BLaER1 treated with 17β-estradiol and CSF1 and Interleukin-3, amounts not matched to agents 10 nM and 100 nM (cell line): ENCODE measurements at regions not wholly inside any gene's neighbourhood (a gene's known extent, or its start where the extent isn't known, plus 50 kb on each side); places are given as distances from the start of the nearest gene placed in this dataset.

Experiments used
- H3K27ac ChIP-seq, 11 experiments: shearing (Covaris generic); formaldehyde crosslinking; 2 replicates each; pipeline ENCODE4 v1.8.1; 2022
- H3K27me3 ChIP-seq, 11 experiments: shearing (Covaris generic); formaldehyde crosslinking; 2 replicates each; pipeline ENCODE4 v1.8.1; 2022
- H3K36me3 ChIP-seq, 11 experiments: shearing (Covaris generic); formaldehyde crosslinking; 2 replicates each; pipeline ENCODE4 v1.8.1; 2022
- H3K4me1 ChIP-seq, 10 experiments: shearing (Covaris generic); formaldehyde crosslinking; 2 replicates each; pipeline ENCODE4 v1.8.1; 2022
- H3K4me2 ChIP-seq, 11 experiments: shearing (Covaris generic); formaldehyde crosslinking; 2 replicates each; pipeline ENCODE4 v1.8.1; 2022
- H3K4me3 ChIP-seq, 10 experiments: shearing (Covaris generic); formaldehyde crosslinking; 2 replicates each; pipeline ENCODE4 v1.8.1; 2022
- H3K9ac ChIP-seq, 11 experiments: shearing (Covaris generic); formaldehyde crosslinking; 2 replicates each; pipeline ENCODE4 v1.8.1; 2022
- H3K9me3 ChIP-seq, 11 experiments: shearing (Covaris generic); formaldehyde crosslinking; replicated peaks in 1 of 11; 2 replicates each; pipeline ENCODE4 v1.8.1; 2022
- H4K20me1 ChIP-seq, 11 experiments: shearing (Covaris generic); formaldehyde crosslinking; 2 replicates each; pipeline ENCODE4 v1.8.1; 2022
- Cebpa-rat ChIP-seq, 11 experiments: shearing (Covaris generic); IDR thresholded peaks; 2 replicates each; pipeline ENCODE4 v1.8.1; 2022

GRCh38 chr10:6917125-6917524 lies 337.0 kb upstream of the PRKCQ start:
- no peak for TF ChIP-seq Cebpa-rat (IDR thresholded peaks at IDR 0.05)
- H3K4me2 ChIP-seq, result peak overlapping the region; percentile 14 to 67 (median 30); a peak in 17 of 22 replicates
- peaks cover 25 to 59% (median 46%) of the 10 kb centered on the region in 10 experiments for H3K4me1 ChIP-seq

GRCh38 chr10:6916601-6917000 lies 336.5 kb upstream of the PRKCQ start:
- no peak overlapping the region for H3K9ac ChIP-seq
- H3K27me3 ChIP-seq, result no peaks in the 10 kb centered on the region
- H3K27ac ChIP-seq, result peak overlapping the region in 6 of 11 experiments; percentile 31 to 59 (median 45); a peak in 9 of 22 replicates
- no peak overlapping the region for H3K4me3 ChIP-seq
- H3K9me3 ChIP-seq, result no peaks in the 10 kb centered on the region; a peak in 1 of 22 replicates
- peaks cover 29 to 64% (median 50%) of the 10 kb centered on the region in 10 experiments for H3K4me1 ChIP-seq
- no peaks in the 10 kb centered on the region for H3K36me3 ChIP-seq
- TF ChIP-seq Cebpa-rat (IDR thresholded peaks at IDR 0.05), result no peak
- no peaks in the 10 kb centered on the region for H4K20me1 ChIP-seq
- peak overlapping the region; percentile 14 to 67 (median 30); a peak in 18 of 22 replicates for H3K4me2 ChIP-seq

More at GRCh38 chr10:6917125-6917524, 337.0 kb upstream of the PRKCQ start:
- Histone ChIP-seq H4K20me1 (no peaks in the 10 kb centered on the region), H3K9ac (no peak overlapping the region), H3K9me3 (no peaks in the 10 kb centered on the region), H3K27ac (peak overlapping the region in 7 of 11 experiments; percentile 31 to 59 (median 44); a peak in 10 of 22 replicates), H3K4me3 (no peak overlapping the region), H3K36me3 (no peaks in the 10 kb centered on the region), H3K27me3 (no peaks in the 10 kb centered on the region)

- Histone ChIP-seq H3K36me3 (no peaks in the 10 kb centered on the region), H3K27me3 (no peaks in the 10 kb centered on the region), H3K27ac (no peak overlapping the region), H4K20me1 (no peaks in the 10 kb centered on the region), H3K9ac (no peak overlapping the region), H3K4me1 (peaks cover 25 to 57% (median 41%) of the 10 kb centered on the region in 10 experiments), H3K4me3 (no peak overlapping the region), H3K4me2 (no peak overlapping the region), H3K9me3 (peaks cover 0 to 13% (median 5%) of the 10 kb centered on the region in 11 experiments; a peak in 10 of 22 replicates)
- TF ChIP-seq Cebpa-rat (IDR thresholded peaks at IDR 0.05), result no peak
Observed at GRCh38 chr10:6915307-6915706, 335.2 kb upstream of the PRKCQ start.

- TF ChIP-seq Cebpa-rat (IDR thresholded peaks at IDR 0.05), result no peak
- Histone ChIP-seq H3K4me3 (no peak overlapping the region), H3K4me1 (peaks cover 19 to 43% (median 34%) of the 10 kb centered on the region in 10 experiments), H3K4me2 (peak overlapping the region in 9 of 11 experiments; percentile 18 to 52 (median 35); a peak in 14 of 22 replicates), H3K9ac (no peak overlapping the region; a peak in 1 of 22 replicates), H3K27me3 (no peaks in the 10 kb centered on the region), H3K9me3 (peaks cover 15 to 35% (median 27%) of the 10 kb centered on the region in 11 experiments), H4K20me1 (no peaks in the 10 kb centered on the region), H3K36me3 (peaks cover 0 to 9% (median 0%) of the 10 kb centered on the region in 11 experiments; a peak in 1 of 22 replicates), H3K27ac (peak overlapping the region in 6 of 11 experiments; percentile 27 to 64 (median 54); a peak in 9 of 22 replicates)
Observed at GRCh38 chr10:6912929-6913328, 332.9 kb upstream of the PRKCQ start.

GRCh38 chr10:6912424-6912823 lies 332.3 kb upstream of the PRKCQ start:
- Histone ChIP-seq H3K4me2 (peak overlapping the region; percentile 18 to 52 (median 32); a peak in 15 of 22 replicates), H3K27ac (peak overlapping the region in 6 of 11 experiments; percentile 27 to 64 (median 55); a peak in 9 of 22 replicates), H3K4me3 (no peak overlapping the region), H3K9ac (no peak overlapping the region; a peak in 1 of 22 replicates), H3K36me3 (peaks cover 0 to 9% (median 0%) of the 10 kb centered on the region in 11 experiments; a peak in 1 of 22 replicates), H3K9me3 (peaks cover 18 to 37% (median 28%) of the 10 kb centered on the region in 11 experiments), H3K27me3 (no peaks in the 10 kb centered on the region), H4K20me1 (no peaks in the 10 kb centered on the region), H3K4me1 (peaks cover 18 to 40% (median 33%) of the 10 kb centered on the region in 10 experiments)
- peak in 3 of 11 experiments; percentile 15 to 58 (median 49); a peak in 3 of 22 replicates for TF ChIP-seq Cebpa-rat (IDR thresholded peaks at IDR 0.05)

- Histone ChIP-seq H3K9ac (no peak overlapping the region; a peak in 2 of 22 replicates), H3K4me1 (peaks cover 14 to 36% (median 29%) of the 10 kb centered on the region in 10 experiments), H3K36me3 (peaks cover 0 to 9% (median 0%) of the 10 kb centered on the region in 11 experiments; a peak in 1 of 22 replicates), H3K9me3 (peaks cover 18 to 37% (median 28%) of the 10 kb centered on the region in 11 experiments), H3K27me3 (no peaks in the 10 kb centered on the region), H3K27ac (peak overlapping the region in 6 of 11 experiments; percentile 27 to 64 (median 55); a peak in 9 of 22 replicates), H4K20me1 (no peaks in the 10 kb centered on the region), H3K4me3 (no peak overlapping the region), H3K4me2 (peak overlapping the region in 10 of 11 experiments; percentile 24 to 52 (median 34); a peak in 16 of 22 replicates)
- no peak for TF ChIP-seq Cebpa-rat (IDR thresholded peaks at IDR 0.05)
Observed at GRCh38 chr10:6912021-6912420, 331.9 kb upstream of the PRKCQ start.

- H3K4me3 ChIP-seq, result no peak overlapping the region
- H3K27ac ChIP-seq, result no peak overlapping the region
- H3K9ac ChIP-seq, result no peak overlapping the region
- no peak for TF ChIP-seq Cebpa-rat (IDR thresholded peaks at IDR 0.05)
- no peaks in the 10 kb centered on the region for H4K20me1 ChIP-seq
- peaks cover 18 to 37% (median 29%) of the 10 kb centered on the region in 11 experiments for H3K9me3 ChIP-seq
- no peak overlapping the region for H3K4me2 ChIP-seq
- H3K27me3 ChIP-seq, result no peaks in the 10 kb centered on the region
- peaks cover 0 to 9% (median 0%) of the 10 kb centered on the region in 11 experiments; a peak in 1 of 22 replicates for H3K36me3 ChIP-seq
- H3K4me1 ChIP-seq, result peaks cover 7 to 26% (median 21%) of the 10 kb centered on the region in 10 experiments; a peak in 18 of 20 replicates
Observed at GRCh38 chr10:6909905-6910560, 330.0 kb upstream of the PRKCQ start.

- H3K4me2 ChIP-seq, result no peak overlapping the region
- H3K27ac ChIP-seq, result no peak overlapping the region
- peaks cover 22 to 41% (median 29%) of the 10 kb centered on the region in 11 experiments for H3K9me3 ChIP-seq
- H3K4me1 ChIP-seq, result peaks cover 7 to 22% (median 16%) of the 10 kb centered on the region in 10 experiments; a peak in 18 of 20 replicates
- H3K9ac ChIP-seq, result no peak overlapping the region
- no peaks in the 10 kb centered on the region for H3K27me3 ChIP-seq
- no peak overlapping the region for H3K4me3 ChIP-seq
- no peak for TF ChIP-seq Cebpa-rat (IDR thresholded peaks at IDR 0.05)
- H4K20me1 ChIP-seq, result no peaks in the 10 kb centered on the region
- H3K36me3 ChIP-seq, result peaks cover 0 to 9% (median 0%) of the 10 kb centered on the region in 11 experiments; a peak in 1 of 22 replicates
Observed at GRCh38 chr10:6907877-6908530, 327.9 kb upstream of the PRKCQ start.

GRCh38 chr10:6894405-6894804 lies 314.3 kb upstream of the PRKCQ start:
- Histone ChIP-seq H3K27me3 (no peaks in the 10 kb centered on the region), H3K9me3 (peaks cover 0 to 4% (median 0%) of the 10 kb centered on the region in 11 experiments; a peak in 2 of 22 replicates), H3K27ac (no peak overlapping the region), H3K36me3 (no peaks in the 10 kb centered on the region), H3K4me2 (no peak overlapping the region), H3K4me3 (no peak overlapping the region), H3K9ac (no peak overlapping the region), H3K4me1 (no peaks in the 10 kb centered on the region), H4K20me1 (no peaks in the 10 kb centered on the region)
- TF ChIP-seq Cebpa-rat (IDR thresholded peaks at IDR 0.05), result no peak
